HuH-7 (cell line): ENCODE measurements at regions not wholly inside any gene's neighbourhood (a gene's known extent, or its start where the extent isn't known, plus 50 kb on each side); places are given as distances from the start of the nearest gene placed in this dataset.
"Not testable (repeated sequence)": the region's sequence is repeated elsewhere in the genome, so short reads cannot be mapped to it uniquely, and the experiment has no call there.

ENCODE experiments used
- DNase-seq: peaks from one replicate; pipeline ENCODE4 v3.0.0; 2011; ENCODE audit warnings: low spot score

GRCh38 chr6:60991427-60992028, 1294.5 kb downstream of the KHDRBS2 start:
- DNase-seq: no peak

GRCh38 chr6:60952500-60952899, 1333.5 kb downstream of the KHDRBS2 start:
- no peak for DNase-seq

- DNase-seq: not testable (repeated sequence)
Measured at GRCh38 chr6:60950221-60950923, 1335.7 kb downstream of the KHDRBS2 start.

GRCh38 chr6:60947416-60947815, 1338.6 kb downstream of the KHDRBS2 start:
- DNase-seq: not testable (repeated sequence)

GRCh38 chr6:60944803-60945202, 1341.2 kb downstream of the KHDRBS2 start:
- DNase-seq: not testable (repeated sequence)

- not testable (repeated sequence) for DNase-seq
Measured at GRCh38 chr6:60935970-60936369, 1350.1 kb downstream of the KHDRBS2 start.

GRCh38 chr6:60919652-60920051, 1366.4 kb downstream of the KHDRBS2 start:
- not testable (repeated sequence) for DNase-seq

- not testable (repeated sequence) for DNase-seq
Measured at GRCh38 chr6:60903860-60904259, 1382.2 kb downstream of the KHDRBS2 start.

GRCh38 chr6:60893374-60893773, 1392.7 kb downstream of the KHDRBS2 start:
- not testable (repeated sequence) for DNase-seq

- DNase-seq: no peak
Measured at GRCh38 chr6:60891606-60892005, 1394.4 kb downstream of the KHDRBS2 start.

GRCh38 chr6:60877396-60877795, 1408.6 kb downstream of the KHDRBS2 start:
- not testable (repeated sequence) for DNase-seq

GRCh38 chr6:60870779-60871178, 1415.2 kb downstream of the KHDRBS2 start:
- DNase-seq: not testable (repeated sequence)

GRCh38 chr6:60867548-60867947, 1418.5 kb downstream of the KHDRBS2 start:
- DNase-seq: no peak

- DNase-seq: not testable (repeated sequence)
Measured at GRCh38 chr6:60843175-60843982, 1442.6 kb downstream of the KHDRBS2 start.

GRCh38 chr6:60830726-60831125, 1455.3 kb downstream of the KHDRBS2 start:
- not testable (repeated sequence) for DNase-seq

- not testable (repeated sequence) for DNase-seq
Measured at GRCh38 chr6:60822597-60822996, 1463.4 kb downstream of the KHDRBS2 start.

- DNase-seq: not testable (repeated sequence)
Measured at GRCh38 chr6:60818072-60818471, 1468.0 kb downstream of the KHDRBS2 start.

- not testable (repeated sequence) for DNase-seq
Measured at GRCh38 chr6:60814784-60815183, 1471.2 kb downstream of the KHDRBS2 start.

- not testable (repeated sequence) for DNase-seq
Measured at GRCh38 chr6:60813897-60814596, 1472.0 kb downstream of the KHDRBS2 start.

- not testable (repeated sequence) for DNase-seq
Measured at GRCh38 chr6:60810216-60810615, 1475.8 kb downstream of the KHDRBS2 start.

- DNase-seq: not testable (repeated sequence)
Measured at GRCh38 chr6:60799146-60799545, 1486.9 kb downstream of the KHDRBS2 start.

GRCh38 chr6:60797831-60798230, 1488.2 kb downstream of the KHDRBS2 start:
- not testable (repeated sequence) for DNase-seq
